Vagina (tissue), 2 donors: ENCODE measurements at regions not wholly inside any gene's neighbourhood (a gene's known extent, or its start where the extent isn't known, plus 50 kb on each side); places are given as distances from the start of the nearest gene placed in this dataset.

Experiments
- DNase-seq, 2 donors: peaks; one replicate each; pipeline ENCODE4 v3.0.0-alpha.2; 2017; ENCODE audit errors: extremely low spot score in 2 of 2
- H3K27ac ChIP-seq: fragments of 200-600 bp; sonication (generic); one replicate; pipeline ENCODE4 v1.5.1; 2019
- H3K27me3 ChIP-seq: fragments of 200-600 bp; sonication (generic); one replicate; pipeline ENCODE4 v1.5.1; 2019
- H3K36me3 ChIP-seq, 2 donors: fragments of 200-600 bp; sonication (generic); one replicate each; pipeline ENCODE4 v1.5.1; 2017 to 2019
- H3K4me1 ChIP-seq: fragments of 200-600 bp; sonication (generic); one replicate; pipeline ENCODE4 v1.5.1; 2019
- H3K4me3 ChIP-seq, 2 donors: fragments of 200-600 bp; sonication (generic); 1 replicate in 1 of 2; 2 replicates in 1 of 2; pipeline ENCODE4 v1.5.1; 2016 to 2019
- H3K9me3 ChIP-seq: fragments of 200-600 bp; sonication (generic); one replicate; pipeline ENCODE4 v1.5.1; 2019
- POLR2A ChIP-seq, 2 donors: fragments of 450-650 bp; IDR thresholded peaks; one replicate each; pipeline ENCODE4 v1.6.1; 2017; ENCODE audit warnings: antibody characterized with exemption in 2 of 2, mild to moderate bottlenecking in 2 of 2, moderate library complexity in 2 of 2
- POLR2AphosphoS5 ChIP-seq, 2 donors: sonication (generic); formaldehyde crosslinking; IDR thresholded peaks; one replicate each; pipeline ENCODE4 v1.9.0; 2017; ENCODE audit warnings: antibody characterized with exemption in 2 of 2, mild to moderate bottlenecking in 2 of 2, low read depth in 1 of 2; ENCODE audit not compliant: insufficient read depth in 1 of 2
- intact Hi-C: fragments of 100-400 bp; cut with DNase I; formaldehyde crosslinking; loops from one replicate; pipeline ENCODE4 v1.15.1; 2023
- TF ChIP-seq, protein P1 (sequence below), 3 experiments: fragments of 450-650 bp in 2 of 3; fragments of 200-600 bp in 1 of 3; sonication (generic) in 1 of 3; IDR thresholded peaks; one replicate each; pipeline ENCODE4 v1.5.1; 2017 to 2019; ENCODE audit warnings: antibody characterized with exemption in 3 of 3, mild to moderate bottlenecking in 2 of 3, moderate library complexity in 2 of 3

GRCh38 chr11:130707217-130707616 is 209.1 kb downstream of the SNX19 start:
- no peaks in the 10 kb centered on the region for H3K36me3 ChIP-seq
- H3K4me3 ChIP-seq: no peak overlapping the region
- no peak overlapping the region for H3K27ac ChIP-seq
- no peaks in the 10 kb centered on the region for H3K4me1 ChIP-seq
- TF ChIP-seq POLR2A (IDR thresholded peaks at IDR 0.05) (no peak), POLR2AphosphoS5 (IDR thresholded peaks at IDR 0.05; ENCODE audit: insufficient read depth in 1 of 2, low read depth in 1 of 2) (no peak)
- TF ChIP-seq, protein P1, sequence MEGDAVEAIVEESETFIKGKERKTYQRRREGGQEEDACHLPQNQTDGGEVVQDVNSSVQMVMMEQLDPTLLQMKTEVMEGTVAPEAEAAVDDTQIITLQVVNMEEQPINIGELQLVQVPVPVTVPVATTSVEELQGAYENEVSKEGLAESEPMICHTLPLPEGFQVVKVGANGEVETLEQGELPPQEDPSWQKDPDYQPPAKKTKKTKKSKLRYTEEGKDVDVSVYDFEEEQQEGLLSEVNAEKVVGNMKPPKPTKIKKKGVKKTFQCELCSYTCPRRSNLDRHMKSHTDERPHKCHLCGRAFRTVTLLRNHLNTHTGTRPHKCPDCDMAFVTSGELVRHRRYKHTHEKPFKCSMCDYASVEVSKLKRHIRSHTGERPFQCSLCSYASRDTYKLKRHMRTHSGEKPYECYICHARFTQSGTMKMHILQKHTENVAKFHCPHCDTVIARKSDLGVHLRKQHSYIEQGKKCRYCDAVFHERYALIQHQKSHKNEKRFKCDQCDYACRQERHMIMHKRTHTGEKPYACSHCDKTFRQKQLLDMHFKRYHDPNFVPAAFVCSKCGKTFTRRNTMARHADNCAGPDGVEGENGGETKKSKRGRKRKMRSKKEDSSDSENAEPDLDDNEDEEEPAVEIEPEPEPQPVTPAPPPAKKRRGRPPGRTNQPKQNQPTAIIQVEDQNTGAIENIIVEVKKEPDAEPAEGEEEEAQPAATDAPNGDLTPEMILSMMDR (IDR thresholded peaks at IDR 0.05): no peak
- no peaks in the 10 kb centered on the region for H3K9me3 ChIP-seq
- intact Hi-C loops: no loop called here
- no peak for DNase-seq
- no peaks in the 10 kb centered on the region for H3K27me3 ChIP-seq

DNA sequence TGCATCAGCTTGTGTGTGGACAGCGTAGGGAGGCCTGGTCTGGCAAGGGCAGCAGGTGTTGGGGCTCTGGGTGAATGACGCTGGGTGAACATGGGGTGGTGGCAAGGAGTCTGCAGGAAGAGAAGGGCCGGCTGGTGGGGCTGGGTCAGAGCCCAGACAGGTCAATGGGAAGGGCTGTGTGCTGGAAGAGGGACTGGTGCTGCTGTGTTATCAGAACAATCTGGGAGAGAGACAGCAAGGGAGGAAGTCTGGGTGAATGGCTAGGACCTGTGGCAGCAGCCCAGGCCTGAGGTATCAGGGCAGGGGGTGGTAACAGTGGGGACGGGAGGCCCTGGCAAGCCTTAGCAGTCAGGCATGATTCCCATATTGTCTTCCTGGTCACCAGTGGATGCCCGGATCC is 206.7 kb downstream of the SNX19 start:
- DNase-seq: no peak
- H3K36me3 ChIP-seq: no peaks in the 10 kb centered on the region
- TF ChIP-seq, protein P1 (IDR thresholded peaks at IDR 0.05): no peak
- TF ChIP-seq POLR2A (IDR thresholded peaks at IDR 0.05) (no peak), POLR2AphosphoS5 (IDR thresholded peaks at IDR 0.05; ENCODE audit: insufficient read depth in 1 of 2, low read depth in 1 of 2) (no peak)
- H3K4me3 ChIP-seq: no peak overlapping the region
- intact Hi-C loops: no loop called here
- H3K9me3 ChIP-seq: no peaks in the 10 kb centered on the region
- H3K27me3 ChIP-seq: no peaks in the 10 kb centered on the region
- H3K27ac ChIP-seq: no peak overlapping the region
- H3K4me1 ChIP-seq: no peaks in the 10 kb centered on the region

GRCh38 chr11:130710021-130710420 is 206.3 kb downstream of the SNX19 start:
- Histone ChIP-seq H3K27me3 (no peaks in the 10 kb centered on the region), H3K9me3 (no peaks in the 10 kb centered on the region), H3K36me3 (no peaks in the 10 kb centered on the region), H3K27ac (no peak overlapping the region), H3K4me3 (no peak overlapping the region), H3K4me1 (no peaks in the 10 kb centered on the region)
- intact Hi-C loops: no loop called here
- TF ChIP-seq POLR2A (IDR thresholded peaks at IDR 0.05) (no peak), POLR2AphosphoS5 (IDR thresholded peaks at IDR 0.05; ENCODE audit: insufficient read depth in 1 of 2, low read depth in 1 of 2) (no peak)
- TF ChIP-seq, protein P1 (IDR thresholded peaks at IDR 0.05): no peak
- no peak for DNase-seq

DNA sequence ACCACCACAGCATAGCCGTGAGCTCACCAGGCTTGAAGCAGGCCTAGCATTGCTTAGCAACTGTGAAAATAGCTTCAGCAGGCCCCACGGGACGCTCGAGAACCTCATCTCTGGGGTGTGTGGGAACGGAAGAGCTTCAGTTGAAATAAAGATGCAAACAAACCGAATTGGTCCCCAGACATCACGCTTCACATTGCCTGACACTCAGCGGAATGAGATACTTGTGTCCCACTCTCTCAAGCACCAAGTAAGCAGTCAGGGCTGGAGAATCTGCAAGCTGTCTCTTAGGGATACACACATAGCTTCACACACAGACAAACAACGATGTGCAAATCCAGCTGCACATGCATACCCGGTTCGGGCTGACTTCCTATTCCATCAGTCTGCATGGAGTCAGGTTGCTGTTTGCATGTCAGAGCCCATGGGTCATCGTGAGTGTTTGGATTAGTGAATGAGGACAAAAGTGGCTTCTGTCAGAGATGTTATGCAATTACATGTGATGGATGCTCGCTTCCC is 205.7 kb downstream of the SNX19 start:
- Histone ChIP-seq H3K9me3 (no peaks in the 10 kb centered on the region), H3K27me3 (no peaks in the 10 kb centered on the region), H3K4me1 (no peaks in the 10 kb centered on the region), H3K36me3 (no peaks in the 10 kb centered on the region), H3K27ac (no peak overlapping the region), H3K4me3 (no peak overlapping the region)
- DNase-seq: no peak
- intact Hi-C loops: no loop called here
- TF ChIP-seq POLR2AphosphoS5 (IDR thresholded peaks at IDR 0.05; ENCODE audit: insufficient read depth in 1 of 2, low read depth in 1 of 2) (no peak), POLR2A (IDR thresholded peaks at IDR 0.05) (no peak)
- TF ChIP-seq, protein P1 (IDR thresholded peaks at IDR 0.05): no peak

DNA sequence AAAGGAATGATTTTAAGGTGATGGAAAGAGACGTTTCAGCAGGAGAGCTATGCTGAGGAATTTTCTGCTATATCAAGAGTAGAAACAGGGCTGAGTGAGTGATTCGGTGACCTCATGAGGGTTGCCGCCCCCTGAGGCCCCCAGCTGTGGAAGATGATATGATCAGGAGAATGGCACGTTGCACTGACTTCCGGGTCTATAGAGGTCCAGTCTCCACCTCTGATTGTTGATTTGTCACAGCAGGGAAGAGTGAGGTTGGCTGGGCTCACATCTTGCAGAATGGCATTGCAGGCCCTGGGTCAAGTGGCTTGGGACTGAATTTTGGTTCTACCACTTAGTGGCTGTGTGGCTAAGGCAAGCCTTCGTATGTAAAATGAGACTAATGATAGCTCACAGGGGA is 205.1 kb downstream of the SNX19 start:
- DNase-seq: no peak
- Histone ChIP-seq H3K27ac (no peak overlapping the region), H3K9me3 (no peaks in the 10 kb centered on the region), H3K4me3 (no peak overlapping the region), H3K27me3 (no peaks in the 10 kb centered on the region), H3K4me1 (no peaks in the 10 kb centered on the region), H3K36me3 (no peaks in the 10 kb centered on the region)
- TF ChIP-seq, protein P1 (IDR thresholded peaks at IDR 0.05): no peak
- no peak for TF ChIP-seq POLR2AphosphoS5 (IDR thresholded peaks at IDR 0.05; ENCODE audit: insufficient read depth in 1 of 2, low read depth in 1 of 2)
- no peak for TF ChIP-seq POLR2A (IDR thresholded peaks at IDR 0.05)
- intact Hi-C loops: no loop called here
